ENCODE measurements at regions not wholly inside any gene's neighbourhood (a gene's known extent, or its start where the extent isn't known, plus 50 kb on each side); places are given as distances from the start of the nearest gene placed in this dataset.

- WGBS, 2 donors (ENCODE audit: low coverage in 1 of 2), result 30% methylated on average over 2 of the region's 2 CpGs; no CpG with 5 or more reads in 1 of the 2 donors
These were observed 317.2 kb downstream of the RPS4Y2 start for GRCh38 chrY:21073079-21073478.

GRCh38 chrY:21073641-21074260 lies 317.8 kb downstream of the RPS4Y2 start:
- TF ChIP-seq EP300 (IDR thresholded peaks at IDR 0.05) (no peak), POLR2A (IDR thresholded peaks at IDR 0.05) (no peak), POLR2AphosphoS5 (IDR thresholded peaks at IDR 0.05) (no peak), CTCF (IDR thresholded peaks at IDR 0.05) (no peak)
- H3K4me3 ChIP-seq, result no peak overlapping the region
- no peak overlapping the region for H3K27ac ChIP-seq
- 40% methylated on average over 1 of the region's 3 CpGs; no CpG with 5 or more reads in 1 of the 2 donors for WGBS, 2 donors (ENCODE audit: low coverage in 1 of 2)
- H3K36me3 ChIP-seq, result no peaks in the 10 kb centered on the region
- no peaks in the 10 kb centered on the region for H3K27me3 ChIP-seq
- H3K9me3 ChIP-seq, result no peaks in the 10 kb centered on the region
- no peak for ATAC-seq
- no peaks in the 10 kb centered on the region for H3K4me1 ChIP-seq

More at GRCh38 chrY:21073079-21073478, 317.2 kb downstream of the RPS4Y2 start:
- H3K4me1 ChIP-seq, result no peaks in the 10 kb centered on the region
- no peak for TF ChIP-seq EP300 (IDR thresholded peaks at IDR 0.05)
- no peak for TF ChIP-seq POLR2AphosphoS5 (IDR thresholded peaks at IDR 0.05)
- no peak for TF ChIP-seq POLR2A (IDR thresholded peaks at IDR 0.05)
- TF ChIP-seq CTCF (IDR thresholded peaks at IDR 0.05), result no peak
- H3K9me3 ChIP-seq, result no peaks in the 10 kb centered on the region
- H3K27me3 ChIP-seq, result no peaks in the 10 kb centered on the region
- no peak for ATAC-seq
- H3K36me3 ChIP-seq, result no peaks in the 10 kb centered on the region
- no peak overlapping the region for H3K4me3 ChIP-seq
- H3K27ac ChIP-seq, result no peak overlapping the region

GRCh38 chrY:21075658-21076057 lies 319.8 kb downstream of the RPS4Y2 start:
- 41% methylated on average over 2 of the region's 3 CpGs; no CpG with 5 or more reads in 1 of the 2 donors for WGBS, 2 donors (ENCODE audit: low coverage in 1 of 2)
- H3K36me3 ChIP-seq, result no peaks in the 10 kb centered on the region
- H3K4me1 ChIP-seq, result no peaks in the 10 kb centered on the region
- no peak overlapping the region for H3K27ac ChIP-seq
- no peak overlapping the region for H3K4me3 ChIP-seq
- TF ChIP-seq EP300 (IDR thresholded peaks at IDR 0.05) (no peak), POLR2A (IDR thresholded peaks at IDR 0.05) (no peak), CTCF (IDR thresholded peaks at IDR 0.05) (no peak)
- H3K9me3 ChIP-seq, result no peaks in the 10 kb centered on the region
- no peaks in the 10 kb centered on the region for H3K27me3 ChIP-seq
- no peak for ATAC-seq

DNA sequence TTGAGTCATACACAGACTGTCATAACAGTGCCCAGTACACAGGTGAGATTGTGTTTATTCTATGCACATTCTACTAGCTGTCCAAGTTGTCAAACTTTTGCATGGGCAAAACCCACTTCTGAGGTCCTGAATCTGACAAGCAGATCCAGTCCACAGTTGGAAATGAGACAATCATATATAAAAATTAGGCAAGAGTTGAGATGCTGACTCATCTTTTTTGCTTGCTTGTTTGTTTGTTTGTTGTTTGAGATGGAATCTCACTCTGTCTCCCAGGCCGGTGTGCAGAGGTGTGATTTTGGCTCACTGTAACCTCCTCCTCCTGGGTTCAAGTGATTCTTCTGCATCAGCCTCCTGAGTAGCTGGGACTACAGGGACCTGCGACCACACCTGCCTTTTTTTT lies 323.8 kb downstream of the RPS4Y2 start:
- Histone ChIP-seq H3K4me1 (no peaks in the 10 kb centered on the region), H3K36me3 (no peaks in the 10 kb centered on the region), H3K27ac (no peak overlapping the region), H3K27me3 (no peaks in the 10 kb centered on the region), H3K9me3 (no peaks in the 10 kb centered on the region), H3K4me3 (no peak overlapping the region)
- TF ChIP-seq POLR2AphosphoS5 (IDR thresholded peaks at IDR 0.05), result no peak
- no peak for TF ChIP-seq CTCF (IDR thresholded peaks at IDR 0.05)
- no peak for TF ChIP-seq POLR2A (IDR thresholded peaks at IDR 0.05)
- no peak for TF ChIP-seq EP300 (IDR thresholded peaks at IDR 0.05)
- no peak for ATAC-seq
- 78% methylated on average over 2 of the region's 2 CpGs; no CpG with 5 or more reads in 1 of the 2 donors for WGBS, 2 donors (ENCODE audit: low coverage in 1 of 2)
